ENCODE measurements at regions not wholly inside any gene's neighbourhood (a gene's known extent, or its start where the extent isn't known, plus 50 kb on each side); places are given as distances from the start of the nearest gene placed in this dataset.
"Not testable (repeated sequence)": the region's sequence is repeated elsewhere in the genome, so short reads cannot be mapped to it uniquely, and the experiment has no call there.

- DNase-seq = not testable (repeated sequence)
Observed at GRCh38 chr20:22969031-22969430, 66.1 kb upstream of the SSTR4 start.

DNA sequence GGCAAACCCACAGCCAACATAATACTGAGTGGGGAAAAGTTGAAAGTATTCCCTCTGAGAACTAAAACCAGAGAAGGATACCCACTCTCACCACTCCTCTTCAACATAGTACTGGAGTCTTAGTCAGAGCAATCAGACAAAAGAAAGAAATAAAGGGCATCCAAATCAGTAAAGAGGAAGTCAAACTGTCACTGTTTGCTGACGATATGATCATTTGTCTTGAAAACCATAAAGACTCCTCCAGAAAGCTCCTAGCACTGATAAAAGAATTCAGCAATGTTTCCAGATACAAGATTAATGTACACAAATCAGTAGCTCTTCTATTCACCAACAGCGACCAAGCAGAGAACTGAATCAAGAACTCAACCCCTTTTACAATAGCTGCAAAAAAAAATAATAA is 64.0 kb upstream of the SSTR4 start:
- DNase-seq = not testable (repeated sequence)

DNA sequence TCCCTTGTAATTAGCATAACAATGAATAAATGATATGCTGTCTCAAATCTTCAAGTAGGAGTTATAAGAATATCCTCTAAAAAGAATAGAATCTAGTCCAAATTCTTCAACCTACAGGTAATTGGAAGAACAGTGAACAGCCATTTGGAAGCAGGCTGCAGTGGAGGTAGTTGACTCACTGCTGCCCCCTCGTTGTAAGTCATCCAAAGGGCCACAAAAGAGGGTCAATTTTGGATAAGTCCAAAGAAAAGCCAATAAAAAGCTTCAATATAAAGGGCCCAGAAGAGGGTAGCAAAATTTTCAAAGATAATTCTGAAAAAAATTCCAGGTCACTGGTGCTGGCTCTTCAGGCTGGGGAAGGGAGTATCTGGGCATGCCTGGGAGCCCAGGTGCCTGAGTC is 60.8 kb upstream of the SSTR4 start:
- peak; percentile 40 for DNase-seq

- no peak for DNase-seq
Observed at GRCh38 chr20:22977047-22977785, 57.9 kb upstream of the SSTR4 start.

- no peak for DNase-seq
Observed at GRCh38 chr20:22984008-22984407, 51.1 kb upstream of the SSTR4 start.

- peak; percentile 54 for DNase-seq
Observed at GRCh38 chr20:22984606-22985005, 50.5 kb upstream of the SSTR4 start.

- DNase-seq = no peak
Observed at GRCh38 chr20:22985239-22985778, 49.8 kb upstream of the SSTR4 start.
